ENCODE measurements at regions not wholly inside any gene's neighbourhood (a gene's known extent, or its start where the extent isn't known, plus 50 kb on each side); places are given as distances from the start of the nearest gene placed in this dataset.

DNA sequence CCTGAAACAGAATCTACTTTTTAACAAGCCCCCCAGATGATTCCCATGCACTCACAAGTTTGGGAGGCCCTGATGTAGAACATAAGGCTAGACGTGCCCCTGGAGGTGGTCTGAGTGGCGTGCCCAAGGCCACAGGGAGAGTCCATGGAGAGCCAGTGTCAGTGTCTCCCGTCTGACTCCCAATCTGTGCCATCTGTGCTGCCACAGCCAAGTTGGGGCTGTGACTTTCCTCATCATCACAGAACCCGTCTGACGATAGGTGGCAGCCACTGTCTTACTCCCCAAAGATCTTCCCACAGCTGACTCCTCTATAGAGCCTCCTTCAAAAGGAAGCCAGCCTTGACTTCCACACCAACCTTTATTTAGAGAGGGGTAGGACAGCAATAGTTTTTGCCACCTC lies 470.5 kb downstream of the SOX6 start:
- no peak for DNase-seq (ENCODE audit: low read depth)
- no peak overlapping the region for H3K4me3 ChIP-seq (ENCODE audit: low read length)
- TF ChIP-seq, protein P1, sequence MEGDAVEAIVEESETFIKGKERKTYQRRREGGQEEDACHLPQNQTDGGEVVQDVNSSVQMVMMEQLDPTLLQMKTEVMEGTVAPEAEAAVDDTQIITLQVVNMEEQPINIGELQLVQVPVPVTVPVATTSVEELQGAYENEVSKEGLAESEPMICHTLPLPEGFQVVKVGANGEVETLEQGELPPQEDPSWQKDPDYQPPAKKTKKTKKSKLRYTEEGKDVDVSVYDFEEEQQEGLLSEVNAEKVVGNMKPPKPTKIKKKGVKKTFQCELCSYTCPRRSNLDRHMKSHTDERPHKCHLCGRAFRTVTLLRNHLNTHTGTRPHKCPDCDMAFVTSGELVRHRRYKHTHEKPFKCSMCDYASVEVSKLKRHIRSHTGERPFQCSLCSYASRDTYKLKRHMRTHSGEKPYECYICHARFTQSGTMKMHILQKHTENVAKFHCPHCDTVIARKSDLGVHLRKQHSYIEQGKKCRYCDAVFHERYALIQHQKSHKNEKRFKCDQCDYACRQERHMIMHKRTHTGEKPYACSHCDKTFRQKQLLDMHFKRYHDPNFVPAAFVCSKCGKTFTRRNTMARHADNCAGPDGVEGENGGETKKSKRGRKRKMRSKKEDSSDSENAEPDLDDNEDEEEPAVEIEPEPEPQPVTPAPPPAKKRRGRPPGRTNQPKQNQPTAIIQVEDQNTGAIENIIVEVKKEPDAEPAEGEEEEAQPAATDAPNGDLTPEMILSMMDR (IDR thresholded peaks at IDR 0.05; ENCODE audit: insufficient read depth, low read depth, low read length, missing control alignments): peak; percentile 26

DNA sequence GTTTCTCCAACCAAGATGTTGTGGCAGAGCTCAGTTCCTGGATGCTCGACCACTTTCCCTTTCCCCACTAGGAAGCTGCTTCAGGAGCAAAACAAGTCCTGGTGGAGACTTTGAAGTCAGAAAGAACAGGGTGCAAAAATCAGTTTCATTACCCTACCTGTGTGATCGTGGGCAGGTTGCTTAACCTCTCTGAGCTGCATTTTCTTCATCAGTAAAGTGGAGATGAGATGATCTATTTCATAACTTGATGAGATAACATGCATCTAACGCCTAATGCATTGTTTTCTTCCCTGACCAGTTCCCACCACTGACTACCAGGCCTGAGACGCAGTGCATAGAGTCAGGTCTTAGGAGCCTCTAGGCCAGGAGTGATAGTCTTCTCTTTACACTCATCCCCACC lies 470.0 kb downstream of the SOX6 start:
- DNase-seq (ENCODE audit: low read depth): no peak
- TF ChIP-seq, protein P1 (IDR thresholded peaks at IDR 0.05; ENCODE audit: insufficient read depth, low read depth, low read length, missing control alignments): no peak
- H3K4me3 ChIP-seq (ENCODE audit: low read length): no peak overlapping the region

DNA sequence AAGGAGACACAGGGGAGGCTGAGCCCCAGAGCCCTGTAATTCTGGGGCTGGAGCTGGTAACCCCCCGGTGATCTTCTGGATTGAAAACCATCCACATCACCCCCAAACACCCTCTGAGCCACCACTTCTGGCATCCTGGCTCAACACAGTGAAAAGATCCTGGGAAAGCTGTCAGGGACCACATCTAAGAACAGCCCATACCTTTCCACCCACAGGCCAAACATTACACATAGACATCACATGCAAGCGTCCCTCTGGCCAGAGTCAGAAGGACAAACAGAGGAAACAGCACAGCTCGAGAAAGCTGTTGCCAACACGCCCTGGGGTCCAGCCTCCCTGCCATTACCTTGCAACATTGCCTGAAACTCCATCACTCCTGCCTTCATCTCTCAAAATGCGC lies 469.5 kb downstream of the SOX6 start:
- H3K4me3 ChIP-seq (ENCODE audit: low read length): no peak overlapping the region
- no peak for DNase-seq (ENCODE audit: low read depth)
- TF ChIP-seq, protein P1 (IDR thresholded peaks at IDR 0.05; ENCODE audit: insufficient read depth, low read depth, low read length, missing control alignments): no peak

DNA sequence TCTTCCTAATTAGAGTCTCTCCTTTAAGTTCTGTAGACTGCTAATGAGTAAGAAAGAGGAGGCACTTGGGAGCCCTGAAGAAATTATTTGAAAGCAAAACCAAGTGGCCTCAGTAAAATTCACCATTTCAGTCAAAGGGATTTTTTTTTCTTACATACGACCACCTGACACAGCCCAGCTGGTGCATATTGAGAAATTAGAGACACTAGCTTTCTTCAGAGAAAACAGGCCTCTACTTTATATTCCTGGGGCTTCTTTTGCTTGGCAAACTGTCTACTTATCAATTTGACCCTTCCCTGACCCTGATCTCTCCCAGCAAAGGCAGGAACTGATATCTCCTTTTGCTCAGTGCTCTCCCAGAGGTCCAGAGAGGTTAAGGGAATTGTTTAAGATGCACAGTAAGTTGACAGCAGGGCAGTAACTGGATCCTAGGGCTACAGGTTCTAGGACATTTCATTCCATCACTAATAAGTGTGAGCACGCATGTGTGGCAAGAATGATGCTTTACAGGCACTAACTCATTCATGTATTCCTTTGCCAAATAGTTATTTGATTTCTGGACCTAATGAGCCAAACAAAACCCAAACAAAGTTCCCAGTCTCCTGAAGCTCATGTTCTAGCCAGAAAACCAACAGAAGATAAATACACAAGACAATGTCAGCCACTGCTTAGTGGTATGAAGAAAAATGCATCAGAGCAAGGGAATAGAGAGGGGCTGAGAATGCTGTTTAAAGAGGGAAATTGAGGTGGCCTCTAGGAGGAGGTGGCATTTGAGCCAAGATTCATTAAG lies 467.6 kb downstream of the SOX6 start:
- TF ChIP-seq, protein P1 (IDR thresholded peaks at IDR 0.05; ENCODE audit: insufficient read depth, low read depth, low read length, missing control alignments): no peak
- H3K4me3 ChIP-seq (ENCODE audit: low read length): no peak overlapping the region
- no peak for DNase-seq (ENCODE audit: low read depth)

DNA sequence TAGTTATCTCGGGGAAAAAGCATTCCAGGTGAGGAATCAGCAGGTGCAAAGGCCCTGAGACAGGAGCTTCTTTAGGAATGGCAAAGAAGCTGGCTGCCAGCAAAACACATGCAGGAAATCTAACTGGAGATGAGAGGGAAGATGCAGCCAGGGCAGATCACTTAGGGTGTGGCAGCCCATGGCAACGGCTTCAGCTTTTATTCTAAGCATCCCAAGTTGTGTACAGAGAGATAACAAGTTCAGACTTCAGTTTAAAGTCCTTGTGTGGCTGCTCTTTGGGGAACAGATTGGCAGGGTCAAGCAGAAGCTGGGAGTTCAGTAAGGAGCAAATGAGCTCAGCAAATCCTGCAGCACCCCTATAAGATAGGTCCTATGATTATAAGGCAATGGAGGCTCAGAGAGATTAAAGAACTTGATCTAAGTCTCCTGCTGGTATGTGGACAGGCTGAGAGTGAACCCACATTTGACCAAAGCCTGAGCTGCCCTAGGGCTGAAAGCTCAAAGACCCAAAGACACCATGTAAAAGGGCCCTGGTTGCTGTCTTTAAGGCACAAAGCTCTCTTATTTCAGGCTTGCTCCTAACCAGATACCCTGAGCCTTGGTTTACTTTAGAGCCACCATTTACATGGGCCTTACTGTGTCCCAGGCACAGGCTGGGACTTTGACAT lies 466.8 kb downstream of the SOX6 start:
- no peak for DNase-seq (ENCODE audit: low read depth)
- H3K4me3 ChIP-seq (ENCODE audit: low read length): no peak overlapping the region
- TF ChIP-seq, protein P1 (IDR thresholded peaks at IDR 0.05; ENCODE audit: insufficient read depth, low read depth, low read length, missing control alignments): no peak

DNA sequence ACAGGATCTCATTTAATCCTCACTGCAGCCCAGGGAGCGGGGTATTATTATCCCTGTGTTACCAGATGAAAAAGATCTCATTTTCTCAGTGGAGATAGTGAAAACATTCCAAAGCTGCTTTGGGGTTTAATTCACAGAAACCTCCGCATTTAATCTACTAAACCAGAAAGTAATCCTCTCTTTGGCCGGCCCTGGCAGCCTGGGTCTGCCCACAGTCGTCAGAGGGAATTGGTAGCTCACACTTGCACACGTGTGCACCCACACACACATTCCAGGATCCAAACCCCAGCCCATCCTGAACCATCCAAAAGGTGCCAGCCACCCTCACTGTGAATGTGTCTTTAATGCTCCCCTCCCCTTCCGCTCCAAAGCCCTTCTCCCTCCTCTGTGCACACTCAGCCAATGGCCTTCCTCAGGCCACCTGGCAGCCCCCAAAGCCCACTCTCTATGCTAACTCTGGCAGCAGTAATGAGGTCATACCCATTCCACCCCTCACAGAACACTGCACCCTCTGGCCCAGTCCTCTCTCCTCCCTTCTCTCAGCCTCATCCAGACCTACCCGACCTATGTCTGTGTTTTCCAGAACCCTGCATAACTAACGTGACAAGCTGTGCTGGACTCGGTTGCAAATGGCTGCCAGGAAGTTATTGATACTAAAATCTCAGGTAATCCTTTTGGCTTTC lies 466.2 kb downstream of the SOX6 start:
- no peak for DNase-seq (ENCODE audit: low read depth)
- H3K4me3 ChIP-seq (ENCODE audit: low read length): no peak overlapping the region
- TF ChIP-seq, protein P1 (IDR thresholded peaks at IDR 0.05; ENCODE audit: insufficient read depth, low read depth, low read length, missing control alignments): no peak

All from epithelial cell of esophagus (primary cell).